NCI-H1694 treated with DMSO at 0.1 percent for 48 hours (cell line): ENCODE measurements at regions not wholly inside any gene's neighbourhood (a gene's known extent, or its start where the extent isn't known, plus 50 kb on each side); places are given as distances from the start of the nearest gene placed in this dataset.

ENCODE experiments used
- DNase-seq: peaks from one replicate; lab custom pipeline; 2025; lab: John Stamatoyannopoulos, UW

DNA sequence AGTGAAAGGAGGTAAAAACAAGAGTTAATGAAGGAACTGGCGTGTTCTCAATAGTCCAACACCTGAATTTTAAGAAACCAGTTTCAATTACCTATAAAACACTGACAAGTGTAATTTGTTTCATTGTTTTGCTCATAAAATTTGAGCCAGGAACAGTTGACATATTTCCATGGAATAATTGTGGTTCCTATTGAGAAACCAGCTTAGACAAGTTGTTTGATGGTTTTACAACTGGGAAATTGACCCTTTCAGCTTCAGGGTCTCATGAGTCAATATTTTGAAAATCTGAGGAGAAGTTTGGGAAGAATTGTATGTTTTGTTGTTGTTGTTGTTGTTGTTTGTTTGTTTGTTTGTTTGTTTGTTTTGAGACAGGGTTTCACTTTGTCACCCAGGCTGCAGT lies 69.1 kb upstream of the GADD45A start:
- DNase-seq, result no peak

GRCh38 chr1:67616394-67616985 lies 68.5 kb upstream of the GADD45A start:
- DNase-seq, result no peak

DNA sequence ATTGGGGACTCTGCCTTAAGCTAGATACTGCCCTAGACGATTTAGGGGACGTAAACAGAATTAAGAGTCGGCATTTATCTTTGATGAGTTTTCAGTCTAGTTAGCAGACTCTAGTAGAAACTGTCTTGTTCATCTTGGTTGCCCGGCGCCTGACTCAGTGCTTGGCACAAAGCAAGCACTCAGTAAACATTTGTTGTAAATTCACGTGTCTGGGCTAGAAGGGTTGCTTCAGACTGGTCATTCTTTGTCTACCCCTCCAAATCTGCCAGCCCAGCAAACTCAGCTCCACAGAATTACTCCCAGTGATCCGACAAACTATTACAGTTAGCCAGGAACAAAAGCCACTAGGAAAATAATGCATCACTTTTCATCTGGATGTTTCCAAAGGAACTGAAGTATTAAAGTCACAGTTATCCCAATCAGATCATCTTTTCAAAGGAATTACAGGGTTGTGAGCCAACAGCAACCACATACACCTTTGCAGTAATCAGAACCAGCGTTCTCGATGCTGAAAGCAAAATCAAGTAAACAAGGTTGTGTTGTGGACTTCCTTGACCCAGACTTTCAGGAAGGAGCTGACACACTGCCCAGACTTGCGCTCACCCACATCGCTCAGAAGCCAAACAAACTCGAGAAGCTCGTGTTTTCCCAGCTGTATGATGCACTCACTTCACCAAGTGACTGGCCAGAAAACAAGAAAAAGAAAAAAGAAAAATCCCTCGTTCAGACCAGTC lies 66.5 kb upstream of the GADD45A start:
- no peak for DNase-seq

GRCh38 chr1:67619080-67619479 lies 65.9 kb upstream of the GADD45A start:
- DNase-seq, result no peak

GRCh38 chr1:67623906-67624305 lies 61.1 kb upstream of the GADD45A start:
- DNase-seq, result no peak

- no peak for DNase-seq
These were observed 60.3 kb upstream of the GADD45A start for GRCh38 chr1:67624680-67625079.

- DNase-seq, result no peak
These were observed 58.7 kb upstream of the GADD45A start for GRCh38 chr1:67626090-67626860.

DNA sequence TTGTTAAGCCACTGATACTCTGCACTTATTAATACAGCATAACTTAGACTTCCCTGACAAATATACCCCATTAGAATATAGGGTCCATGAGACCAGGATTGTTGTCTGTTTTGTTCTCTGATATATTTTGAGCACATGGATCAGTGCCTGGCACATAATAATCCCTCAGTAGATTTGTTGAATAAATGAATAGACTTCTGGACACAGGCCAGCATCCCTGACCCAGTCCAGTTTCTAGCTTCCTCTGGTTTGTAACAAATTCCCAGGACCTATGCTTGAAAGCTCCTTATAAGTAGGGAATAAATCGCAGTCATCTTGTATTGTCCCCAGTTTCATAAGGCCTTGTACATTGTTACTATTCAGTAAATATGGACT lies 58.2 kb upstream of the GADD45A start:
- no peak for DNase-seq

GRCh38 chr1:67627336-67627735 lies 57.7 kb upstream of the GADD45A start:
- DNase-seq, result no peak

GRCh38 chr1:67627906-67628305 lies 57.1 kb upstream of the GADD45A start:
- DNase-seq, result no peak

GRCh38 chr1:67629370-67630075 lies 55.5 kb upstream of the GADD45A start:
- DNase-seq, result no peak

DNA sequence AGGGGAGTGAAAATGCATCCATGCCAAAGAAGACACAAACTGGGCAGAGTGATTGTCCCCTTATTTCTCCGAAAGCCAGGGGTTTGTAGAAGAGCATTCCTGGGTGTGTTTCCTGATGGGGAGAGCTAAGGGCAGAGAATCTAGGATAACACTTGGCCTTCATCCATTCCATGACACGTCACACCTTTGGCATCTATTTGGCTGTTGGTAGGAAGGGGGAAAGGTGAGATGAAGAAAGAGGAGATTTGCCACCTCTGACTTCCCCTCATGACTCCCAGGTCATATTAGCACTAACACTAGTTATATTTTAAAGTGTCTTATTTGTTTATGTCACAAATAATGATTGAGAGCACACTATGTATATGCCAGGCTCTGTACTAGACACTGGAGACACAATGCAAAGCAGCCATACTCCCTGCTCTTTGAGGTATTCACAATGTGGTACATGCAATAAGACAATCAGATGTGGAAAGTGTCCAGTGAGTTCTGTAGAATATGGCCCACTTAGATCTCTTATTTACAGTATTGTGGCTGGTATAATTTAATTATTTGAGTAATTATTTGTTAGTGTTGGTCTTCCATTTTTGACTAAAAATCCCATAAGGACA lies 54.5 kb upstream of the GADD45A start:
- DNase-seq, result no peak

DNA sequence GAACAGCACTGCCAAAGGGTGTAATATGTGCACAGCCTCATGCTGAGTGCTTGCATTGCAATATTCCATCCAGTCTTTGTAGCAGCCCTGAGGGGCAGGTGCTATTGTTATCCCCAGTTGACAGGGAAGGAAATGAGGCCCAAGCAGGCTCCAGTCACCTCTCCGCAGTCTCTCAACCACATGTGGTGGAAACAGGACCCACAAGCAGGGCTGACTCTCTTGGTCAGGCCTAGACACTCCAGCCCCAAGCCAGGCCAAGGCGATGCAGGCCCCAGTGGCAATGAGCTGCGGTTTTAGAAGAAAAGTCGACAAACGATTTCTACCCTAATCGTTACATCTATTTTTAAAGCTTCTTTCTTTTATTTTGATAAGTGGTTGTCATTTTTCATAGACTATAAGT lies 52.6 kb upstream of the GADD45A start:
- no peak for DNase-seq

DNA sequence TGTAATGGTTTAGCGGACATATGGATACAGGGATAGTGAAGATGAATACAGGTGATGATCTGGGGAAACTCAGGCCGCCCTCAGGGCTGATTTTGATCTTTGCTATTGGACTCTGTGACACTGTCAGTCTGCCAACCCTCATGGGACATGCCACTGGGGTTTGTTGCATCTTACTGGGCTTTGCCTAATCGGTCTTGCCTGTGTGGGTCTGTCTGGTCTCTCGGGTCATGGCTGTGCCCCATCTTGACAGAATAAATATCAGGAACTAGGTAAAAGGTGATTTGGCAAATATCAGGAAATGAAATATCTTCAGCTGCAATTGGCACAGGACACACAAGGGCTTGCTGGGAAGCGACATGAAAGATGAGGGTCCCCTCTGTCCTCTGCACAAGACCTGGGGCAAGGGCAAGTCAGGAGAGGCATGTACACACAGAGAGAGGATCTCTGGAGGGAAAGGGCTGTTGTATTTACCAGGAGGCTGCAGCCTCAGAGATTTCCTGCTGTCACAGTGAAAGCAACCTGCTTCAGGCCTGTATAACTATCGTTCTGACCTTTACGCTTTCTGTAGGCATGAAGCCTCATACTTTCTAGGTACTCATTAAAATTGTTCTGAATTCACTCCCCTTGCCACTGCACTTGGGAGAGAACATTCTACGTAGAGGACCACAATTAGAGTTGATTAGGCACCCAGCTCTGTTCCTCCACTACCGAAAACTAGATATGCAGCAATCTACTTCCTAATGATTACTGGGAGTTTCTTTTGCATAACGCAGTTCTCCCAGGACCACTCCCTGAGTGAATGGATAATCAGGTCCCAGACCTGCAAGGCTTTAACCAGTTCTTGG lies 52.0 kb upstream of the GADD45A start:
- no peak for DNase-seq

GRCh38 chr1:67634396-67634935 lies 50.5 kb upstream of the GADD45A start:
- DNase-seq, result no peak

GRCh38 chr1:67635055-67635809 lies 49.8 kb upstream of the GADD45A start:
- DNase-seq, result no peak
